Fibroblast of lung (primary cell): ENCODE measurements at regions not wholly inside any gene's neighbourhood (a gene's known extent, or its start where the extent isn't known, plus 50 kb on each side); places are given as distances from the start of the nearest gene placed in this dataset.

Source experiments
- DNase-seq, 2 donors: peaks; one replicate each; pipeline versions ENCODE4 v3.0.0 to v3.0.0-alpha.2; 2010; ENCODE audit warnings: low read depth in 2 of 2
- H2AFZ ChIP-seq: 2 replicates; pipeline ENCODE4 v1.5.1; 2012; ENCODE audit warnings: low read length, control low read depth, inconsistent platforms
- H3K27ac ChIP-seq: 2 replicates; pipeline ENCODE4 v1.5.1; 2011; ENCODE audit warnings: low read length, control low read depth; ENCODE audit not compliant: insufficient read depth
- H3K27me3 ChIP-seq: 2 replicates; pipeline ENCODE4 v1.5.1; 2011; ENCODE audit warnings: mild to moderate bottlenecking, low read length; ENCODE audit not compliant: control insufficient read depth, insufficient read depth
- H3K36me3 ChIP-seq: 2 replicates; pipeline ENCODE4 v1.5.1; 2011; ENCODE audit warnings: low read length; ENCODE audit not compliant: control insufficient read depth, insufficient read depth
- H3K4me1 ChIP-seq: 2 replicates; pipeline ENCODE4 v1.5.1; 2011; ENCODE audit warnings: low read length; ENCODE audit not compliant: control insufficient read depth, insufficient read depth; ENCODE audit errors: extremely low read depth
- H3K4me2 ChIP-seq: 2 replicates; pipeline ENCODE4 v1.5.1; 2011; ENCODE audit warnings: low read length, control low read depth; ENCODE audit not compliant: insufficient read depth; ENCODE audit errors: extremely low read depth
- H3K4me3 ChIP-seq, 4 experiments: fragments of 200-600 bp in 1 of 4; sonication (generic) in 1 of 4; replicated peaks in 1 of 4; 2 replicates each; pipeline ENCODE4 v1.5.1; 2011 to 2016; ENCODE audit warnings: low read length in 4 of 4, low read depth in 3 of 4, mild to moderate bottlenecking in 3 of 4, control low read depth in 2 of 4, inconsistent platforms in 1 of 4, mixed read lengths in 1 of 4; ENCODE audit not compliant: insufficient read depth in 1 of 4; ENCODE audit errors: control extremely low read depth in 1 of 4
- H3K79me2 ChIP-seq: 2 replicates; pipeline ENCODE4 v1.5.1; 2012; ENCODE audit warnings: mild to moderate bottlenecking, low read length, inconsistent platforms; ENCODE audit not compliant: control insufficient read depth, insufficient read depth
- H3K9ac ChIP-seq: 2 replicates; pipeline ENCODE4 v1.5.1; 2011; ENCODE audit warnings: mild to moderate bottlenecking, low read length, control low read depth; ENCODE audit not compliant: insufficient read depth
- H3K9me3 ChIP-seq: 2 replicates; pipeline ENCODE4 v1.5.1; 2012; ENCODE audit warnings: low read depth, low read length; ENCODE audit not compliant: control insufficient read depth, insufficient read depth
- H4K20me1 ChIP-seq: 2 replicates; pipeline ENCODE4 v1.5.1; 2011; ENCODE audit warnings: low read length; ENCODE audit not compliant: control insufficient read depth, insufficient read depth; ENCODE audit errors: extremely low read depth
- CTCF ChIP-seq, 2 donors: IDR thresholded peaks in 1 of 2; conservative IDR thresholded peaks in 1 of 2; 1 replicate in 1 of 2; 2 replicates in 1 of 2; pipeline ENCODE4 v1.5.1; 2011 to 2012; ENCODE audit warnings: low read length in 2 of 2, control low read depth in 1 of 2, inconsistent platforms in 1 of 2, low read depth in 1 of 2, mild to moderate bottlenecking in 1 of 2
- EZH2 ChIP-seq: IDR thresholded peaks from 2 replicates; pipeline ENCODE4 v1.5.1; 2012; ENCODE audit warnings: low read length, control low read depth, mild to moderate bottlenecking; ENCODE audit errors: missing control alignments

- peak in 1 of 2 donors; percentile 97 for DNase-seq
Measured at GRCh38 chr4:64784125-64784524, 374.9 kb upstream of the TECRL start.

GRCh38 chr4:64781737-64782326 lies 372.6 kb upstream of the TECRL start:
- no peaks in the 10 kb centered on the region for H4K20me1 ChIP-seq
- no peak overlapping the region for H3K9ac ChIP-seq
- H3K9me3 ChIP-seq, result no peaks in the 10 kb centered on the region
- H3K4me2 ChIP-seq, result no peak overlapping the region
- no peaks in the 10 kb centered on the region for H3K4me1 ChIP-seq
- H3K27me3 ChIP-seq, result no peaks in the 10 kb centered on the region
- no peak overlapping the region for H3K4me3 ChIP-seq
- no peaks in the 10 kb centered on the region for H3K36me3 ChIP-seq
- DNase-seq, result peak; percentile 13 to 40
- no peak overlapping the region for H3K27ac ChIP-seq
- H2AFZ ChIP-seq, result no peak overlapping the region
- TF ChIP-seq EZH2 (no peak), CTCF (conservative IDR thresholded peaks at IDR 0.05 in 1 of 2, IDR thresholded peaks at IDR 0.05 in 1 of 2; ENCODE audit: low read depth in 1 of 2, low read length in 2 of 2) (peak; percentile 26 to 36)
- H3K79me2 ChIP-seq, result no peaks in the 10 kb centered on the region

More at GRCh38 chr4:64784125-64784524, 374.9 kb upstream of the TECRL start:
- Histone ChIP-seq H4K20me1 (no peaks in the 10 kb centered on the region), H3K4me1 (no peaks in the 10 kb centered on the region), H3K9me3 (no peaks in the 10 kb centered on the region), H3K9ac (no peak overlapping the region), H3K36me3 (no peaks in the 10 kb centered on the region), H2AFZ (no peak overlapping the region), H3K4me2 (no peak overlapping the region), H3K4me3 (no peak overlapping the region), H3K79me2 (no peaks in the 10 kb centered on the region), H3K27ac (no peak overlapping the region), H3K27me3 (no peaks in the 10 kb centered on the region)
- TF ChIP-seq CTCF (conservative IDR thresholded peaks at IDR 0.05 in 1 of 2, IDR thresholded peaks at IDR 0.05 in 1 of 2; ENCODE audit: low read depth in 1 of 2, low read length in 2 of 2) (no peak), EZH2 (no peak)

GRCh38 chr4:64780664-64781063 lies 371.4 kb upstream of the TECRL start:
- TF ChIP-seq CTCF (conservative IDR thresholded peaks at IDR 0.05 in 1 of 2, IDR thresholded peaks at IDR 0.05 in 1 of 2; ENCODE audit: low read depth in 1 of 2, low read length in 2 of 2) (no peak), EZH2 (no peak)
- H3K4me3 ChIP-seq, result no peak overlapping the region
- no peaks in the 10 kb centered on the region for H3K27me3 ChIP-seq
- no peaks in the 10 kb centered on the region for H4K20me1 ChIP-seq
- H3K9me3 ChIP-seq, result no peaks in the 10 kb centered on the region
- no peak overlapping the region for H3K4me2 ChIP-seq
- H3K9ac ChIP-seq, result no peak overlapping the region
- no peak for DNase-seq
- H3K79me2 ChIP-seq, result no peaks in the 10 kb centered on the region
- no peaks in the 10 kb centered on the region for H3K4me1 ChIP-seq
- H3K27ac ChIP-seq, result no peak overlapping the region
- H2AFZ ChIP-seq, result no peak overlapping the region
- H3K36me3 ChIP-seq, result no peaks in the 10 kb centered on the region
